ENCODE measurements at regions not wholly inside any gene's neighbourhood (a gene's known extent, or its start where the extent isn't known, plus 50 kb on each side); places are given as distances from the start of the nearest gene placed in this dataset.

- Histone ChIP-seq H2BK12ac (ENCODE audit: insufficient read length, low read depth, low read length) (no peak overlapping the region), H3T11ph (ENCODE audit: low read length) (no peak overlapping the region), H3K9me3 (ENCODE audit: control insufficient read depth, low read depth, low read length) (no peaks in the 10 kb centered on the region), H3K14ac (ENCODE audit: insufficient read depth, low read length) (no peak overlapping the region), H4K91ac (ENCODE audit: insufficient read length, low read depth, low read length) (no peak overlapping the region), H2BK5ac (ENCODE audit: insufficient read length, low read length) (no peak overlapping the region), H3K56ac (ENCODE audit: insufficient read length, low read depth, low read length) (no peak overlapping the region), H2AFZ (ENCODE audit: low read length) (no peak overlapping the region), H3K79me2 (ENCODE audit: insufficient read depth, low read length) (no peaks in the 10 kb centered on the region), H3K4me2 (ENCODE audit: insufficient read depth, insufficient read length, low read length) (no peak overlapping the region), H3K18ac (ENCODE audit: insufficient read length, low read depth, low read length) (no peak overlapping the region), H2BK15ac (ENCODE audit: low read depth, low read length) (no peak overlapping the region), H3K23ac (ENCODE audit: insufficient read length, low read depth, low read length) (no peak overlapping the region), H3K4me1 (ENCODE audit: insufficient read depth, low read length) (no peaks in the 10 kb centered on the region), H3K23me2 (ENCODE audit: insufficient read length, low read depth, low read length, poor library complexity, severe bottlenecking) (no peaks in the 10 kb centered on the region), H2BK20ac (ENCODE audit: low read depth, low read length, poor library complexity, severe bottlenecking) (no peak overlapping the region), H4K8ac (replicated peaks; ENCODE audit: insufficient read length, low read depth, low read length) (no peak overlapping the region), H3K4ac (ENCODE audit: low read depth, low read length) (no peak overlapping the region), H3K9ac (ENCODE audit: extremely low read depth, insufficient read length, low read length) (no peak overlapping the region), H2AK5ac (ENCODE audit: insufficient read length, low read length) (no peak overlapping the region), H3K27me3 (ENCODE audit: insufficient read depth, low read length) (no peaks in the 10 kb centered on the region), H2BK120ac (ENCODE audit: low read depth, low read length, poor library complexity, severe bottlenecking) (no peak overlapping the region), H4K5ac (ENCODE audit: insufficient read length, low read depth, low read length) (no peak overlapping the region), H3K79me1 (ENCODE audit: insufficient read depth, low read depth, low read length, poor library complexity, severe bottlenecking) (no peaks in the 10 kb centered on the region), H4K20me1 (ENCODE audit: control insufficient read depth, insufficient read depth, insufficient read length) (no peaks in the 10 kb centered on the region), H3K27ac (ENCODE audit: insufficient read length, low read depth, low read length) (no peak overlapping the region)
- Mint-ChIP-seq H3K27ac (no peak overlapping the region), H3K27me3 (ENCODE audit: low read depth) (no peaks in the 10 kb centered on the region), H3K36me3 (ENCODE audit: insufficient read depth in 1 of 3, low read depth in 3 of 3) (no peaks in the 10 kb centered on the region), H3K4me3 (no peak overlapping the region), H3K9me3 (no peaks in the 10 kb centered on the region; a peak in 1 of 5 replicates), H3K4me1 (no peaks in the 10 kb centered on the region)
- WGBS (ENCODE audit: extremely low coverage, insufficient read length, low lambda C conversion rate) = no CpG with 5 or more reads among the region's 3 CpGs
- no peak for DNase-seq
- TF ChIP-seq CTCF (conservative IDR thresholded peaks at IDR 0.05) = no peak
Measured at GRCh38 chr7:97293031-97293430, 175.5 kb downstream of the SDHAF3 start.
